Hepatocyte (in vitro differentiated cells): ENCODE measurements at regions not wholly inside any gene's neighbourhood (a gene's known extent, or its start where the extent isn't known, plus 50 kb on each side); places are given as distances from the start of the nearest gene placed in this dataset.

ENCODE experiments used
- EZH2 ChIP-seq: fragments of 200-600 bp; sonication (generic); IDR thresholded peaks from 2 replicates; pipeline ENCODE4 v1.6.1; 2016; ENCODE audit warnings: antibody characterized with exemption, mild to moderate bottlenecking, borderline replicate concordance
- EZH2phosphoT487 ChIP-seq: fragments of 200-600 bp; sonication (generic); IDR thresholded peaks from one replicate; pipeline ENCODE4 v1.6.1; 2018; ENCODE audit warnings: antibody characterized with exemption, mild to moderate bottlenecking, low read depth, moderate library complexity; ENCODE audit not compliant: unreplicated experiment, severe bottlenecking
- TF ChIP-seq, protein P1 (sequence below): fragments of 200-600 bp; sonication (generic); IDR thresholded peaks from 2 replicates; pipeline ENCODE4 v1.5.1; 2016; ENCODE audit warnings: antibody characterized with exemption, mild to moderate bottlenecking; ENCODE audit not compliant: poor library complexity

DNA sequence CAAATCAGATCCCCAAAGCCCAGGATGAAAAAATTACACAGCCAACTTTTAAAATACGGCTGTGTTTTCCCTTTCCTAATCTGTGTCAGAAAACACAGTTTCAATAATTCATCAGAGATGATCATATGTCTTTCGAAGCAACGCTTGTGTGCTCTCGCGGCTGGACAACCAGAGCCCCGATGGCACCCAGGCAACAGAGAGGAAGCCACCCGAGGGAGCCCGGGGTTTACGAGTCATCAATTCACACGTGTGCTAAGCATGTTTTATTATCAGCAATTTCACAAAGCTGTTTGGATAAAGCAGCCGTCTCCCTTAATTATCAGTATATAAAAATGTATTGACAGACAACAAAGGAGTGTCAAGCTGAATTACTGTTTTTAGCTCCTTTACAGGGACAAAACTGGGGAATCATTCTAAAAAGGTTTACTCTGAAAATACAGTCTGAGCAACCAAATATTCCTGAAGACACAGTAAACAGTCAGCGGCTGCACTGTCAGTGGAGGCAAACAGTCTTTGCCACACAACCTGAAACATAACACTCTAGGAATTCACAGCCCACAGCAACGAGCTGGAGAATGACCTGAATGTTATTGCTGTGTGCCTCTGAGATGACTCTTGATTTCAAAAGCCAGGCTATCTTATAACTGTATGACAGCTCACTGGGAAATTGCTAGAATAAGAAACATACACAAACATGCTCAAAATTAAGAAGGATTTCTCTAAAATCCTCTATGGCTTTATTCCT, 201.0 kb downstream of the SIPA1L2 start:
- TF ChIP-seq, protein P1, sequence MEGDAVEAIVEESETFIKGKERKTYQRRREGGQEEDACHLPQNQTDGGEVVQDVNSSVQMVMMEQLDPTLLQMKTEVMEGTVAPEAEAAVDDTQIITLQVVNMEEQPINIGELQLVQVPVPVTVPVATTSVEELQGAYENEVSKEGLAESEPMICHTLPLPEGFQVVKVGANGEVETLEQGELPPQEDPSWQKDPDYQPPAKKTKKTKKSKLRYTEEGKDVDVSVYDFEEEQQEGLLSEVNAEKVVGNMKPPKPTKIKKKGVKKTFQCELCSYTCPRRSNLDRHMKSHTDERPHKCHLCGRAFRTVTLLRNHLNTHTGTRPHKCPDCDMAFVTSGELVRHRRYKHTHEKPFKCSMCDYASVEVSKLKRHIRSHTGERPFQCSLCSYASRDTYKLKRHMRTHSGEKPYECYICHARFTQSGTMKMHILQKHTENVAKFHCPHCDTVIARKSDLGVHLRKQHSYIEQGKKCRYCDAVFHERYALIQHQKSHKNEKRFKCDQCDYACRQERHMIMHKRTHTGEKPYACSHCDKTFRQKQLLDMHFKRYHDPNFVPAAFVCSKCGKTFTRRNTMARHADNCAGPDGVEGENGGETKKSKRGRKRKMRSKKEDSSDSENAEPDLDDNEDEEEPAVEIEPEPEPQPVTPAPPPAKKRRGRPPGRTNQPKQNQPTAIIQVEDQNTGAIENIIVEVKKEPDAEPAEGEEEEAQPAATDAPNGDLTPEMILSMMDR: no peak
- TF ChIP-seq EZH2 (no peak), EZH2phosphoT487 (no peak)
